Panc1 (cell line): ENCODE measurements at regions not wholly inside any gene's neighbourhood (a gene's known extent, or its start where the extent isn't known, plus 50 kb on each side); places are given as distances from the start of the nearest gene placed in this dataset.

Source experiments
- ATAC-seq: fragments of 200-7000 bp; cut with Tn5 transposase; 2 replicates; pipeline ENCODE4 v1.9.1; 2020; ENCODE audit warnings: mild to moderate bottlenecking, moderate library complexity
- BruUV-seq: library from RNA; stranded (reverse); fragments of 400-500 nt; replicated peaks from 2 replicates; lab custom pipeline; 2021; lab: Mats Ljungman, UMichigan
- CTCF ChIA-PET: fragments of 300-600 bp; sonication (Branson Sonifier 250); formaldehyde crosslinking; loops from one replicate; lab custom pipeline; 2022; ENCODE audit warnings: antibody characterized with exemption; lab: Charles Lee
- POLR2A ChIA-PET: fragments of 300-600 bp; sonication (Branson Sonifier 250); formaldehyde crosslinking; loops from one replicate; lab custom pipeline; 2022; ENCODE audit warnings: antibody characterized with exemption; lab: Charles Lee
- DNase-seq: peaks from one replicate; pipeline ENCODE4 v3.0.0-alpha.2; 2010; ENCODE audit warnings: low read depth, low spot score
- H3K27ac ChIP-seq: 2 replicates; pipeline ENCODE4 v1.5.1; 2011; ENCODE audit warnings: mild to moderate bottlenecking, low read length, inconsistent platforms
- H3K27me3 ChIP-seq: fragments of 200-500 bp; sonication (Bioruptor generic); 2 replicates; pipeline ENCODE4 v1.6.0; 2014; ENCODE audit warnings: low read length, inconsistent platforms; ENCODE audit not compliant: control insufficient read depth, insufficient read depth
- H3K36me3 ChIP-seq: fragments of 200-500 bp; sonication (Bioruptor generic); 2 replicates; pipeline ENCODE4 v1.5.1; 2014; ENCODE audit warnings: inconsistent platforms, mild to moderate bottlenecking, low read length, moderate library complexity; ENCODE audit not compliant: control insufficient read depth, insufficient read depth
- H3K4me1 ChIP-seq: 2 replicates; pipeline ENCODE4 v1.5.1; 2011; ENCODE audit warnings: inconsistent platforms, mild to moderate bottlenecking, low read length, moderate library complexity; ENCODE audit not compliant: control insufficient read depth, insufficient read depth
- H3K4me3 ChIP-seq, 2 experiments: 2 replicates each; pipeline ENCODE4 v1.5.1; 2011 to 2012; ENCODE audit warnings: low read depth in 2 of 2, low read length in 2 of 2, mild to moderate bottlenecking in 2 of 2, inconsistent platforms in 1 of 2, moderate library complexity in 1 of 2
- H3K9me3 ChIP-seq: fragments of 200-500 bp; sonication (Bioruptor generic); 2 replicates; pipeline ENCODE4 v1.5.1; 2014; ENCODE audit warnings: low read depth, mild to moderate bottlenecking, inconsistent platforms, low read length, moderate library complexity; ENCODE audit not compliant: control insufficient read depth, insufficient read depth
- POLR2AphosphoS5 ChIP-seq: IDR thresholded peaks from 2 replicates; pipeline ENCODE4 v1.6.1; 2012; ENCODE audit warnings: mild to moderate bottlenecking, low read depth, low read length, moderate library complexity
- SIN3A ChIP-seq: IDR thresholded peaks from 2 replicates; pipeline ENCODE4 v1.6.1; 2012; ENCODE audit warnings: low read depth, mild to moderate bottlenecking, low read length, moderate library complexity, borderline replicate concordance; ENCODE audit not compliant: insufficient read depth
- TCF7L2 ChIP-seq: IDR thresholded peaks from 2 replicates; pipeline ENCODE4 v1.6.1; 2011; ENCODE audit warnings: mild to moderate bottlenecking, low read depth, low read length, inconsistent platforms
- in situ Hi-C: cut with HindIII; loops from 2 replicates; pipeline ENCODE4 v1.10.0; 2016; ENCODE audit warnings: low sequenced_read_pairs, low pct_unique_long_range_greater_than_20kb
- intact Hi-C: fragments of 100-400 bp; cut with micrococcal nuclease; formaldehyde crosslinking; loops from one replicate; pipeline ENCODE4 v1.10.0; 2022; ENCODE audit not compliant: unreplicated experiment
- TF ChIP-seq, protein P1 (sequence below), 2 experiments: IDR thresholded peaks; 2 replicates each; pipeline ENCODE4 v1.6.1; 2011 to 2012; ENCODE audit warnings: low read depth in 2 of 2, control low read depth in 1 of 2, low read length in 1 of 2, mild to moderate bottlenecking in 1 of 2, moderate library complexity in 1 of 2; ENCODE audit not compliant: insufficient read depth in 1 of 2
- TF ChIP-seq, protein P2 (sequence below): fragments of 450-650 bp; IDR thresholded peaks from 2 replicates; pipeline ENCODE4 v1.5.1; 2017; ENCODE audit warnings: mild to moderate bottlenecking

DNA sequence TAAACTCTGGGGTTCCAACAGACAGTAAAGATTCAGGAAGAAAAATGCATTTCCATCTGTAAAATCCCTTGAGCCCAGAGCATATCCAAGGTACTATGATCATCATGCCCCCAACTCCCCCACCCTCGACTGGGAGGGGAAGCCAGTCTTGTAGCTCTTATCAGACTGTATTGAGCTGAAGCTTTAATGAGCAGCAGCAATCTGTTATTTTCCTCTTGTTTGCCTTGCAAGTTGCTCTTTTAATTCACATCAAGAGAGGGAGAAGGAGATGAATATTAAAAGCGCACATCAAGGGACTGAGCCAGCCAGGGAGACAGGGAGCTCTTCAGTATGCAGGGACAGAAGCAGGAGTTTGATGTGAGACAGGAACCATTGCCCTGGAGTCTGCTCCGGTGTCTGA, 52.5 kb upstream of the KCNA3 start:
- CTCF ChIA-PET: no interaction called here

DNA sequence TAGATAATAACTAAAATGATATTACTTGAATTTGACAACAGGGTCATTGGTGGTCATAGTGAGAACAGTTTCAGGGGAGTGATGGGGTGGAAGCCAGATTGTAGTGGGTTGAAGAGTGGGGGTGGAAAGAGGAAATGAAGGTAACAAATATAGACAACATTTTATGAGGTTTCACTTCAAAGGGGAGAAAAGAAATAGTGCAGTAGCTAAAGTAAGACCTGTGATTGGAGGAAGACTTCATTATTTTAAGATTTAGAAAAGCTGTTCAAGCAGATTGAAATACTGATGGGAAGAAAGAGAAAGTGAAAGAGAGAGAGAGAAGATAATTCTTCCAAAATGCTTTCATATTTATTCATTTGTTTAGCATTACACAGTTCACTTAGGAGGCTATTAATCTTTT, 52.0 kb upstream of the KCNA3 start:
- intact Hi-C loops: no loop called here
- ATAC-seq (no peak), DNase-seq (no peak)
- POLR2A ChIA-PET: no interaction called here
- TF ChIP-seq TCF7L2 (no peak), SIN3A (no peak), POLR2AphosphoS5 (no peak)
- TF ChIP-seq, protein P1, sequence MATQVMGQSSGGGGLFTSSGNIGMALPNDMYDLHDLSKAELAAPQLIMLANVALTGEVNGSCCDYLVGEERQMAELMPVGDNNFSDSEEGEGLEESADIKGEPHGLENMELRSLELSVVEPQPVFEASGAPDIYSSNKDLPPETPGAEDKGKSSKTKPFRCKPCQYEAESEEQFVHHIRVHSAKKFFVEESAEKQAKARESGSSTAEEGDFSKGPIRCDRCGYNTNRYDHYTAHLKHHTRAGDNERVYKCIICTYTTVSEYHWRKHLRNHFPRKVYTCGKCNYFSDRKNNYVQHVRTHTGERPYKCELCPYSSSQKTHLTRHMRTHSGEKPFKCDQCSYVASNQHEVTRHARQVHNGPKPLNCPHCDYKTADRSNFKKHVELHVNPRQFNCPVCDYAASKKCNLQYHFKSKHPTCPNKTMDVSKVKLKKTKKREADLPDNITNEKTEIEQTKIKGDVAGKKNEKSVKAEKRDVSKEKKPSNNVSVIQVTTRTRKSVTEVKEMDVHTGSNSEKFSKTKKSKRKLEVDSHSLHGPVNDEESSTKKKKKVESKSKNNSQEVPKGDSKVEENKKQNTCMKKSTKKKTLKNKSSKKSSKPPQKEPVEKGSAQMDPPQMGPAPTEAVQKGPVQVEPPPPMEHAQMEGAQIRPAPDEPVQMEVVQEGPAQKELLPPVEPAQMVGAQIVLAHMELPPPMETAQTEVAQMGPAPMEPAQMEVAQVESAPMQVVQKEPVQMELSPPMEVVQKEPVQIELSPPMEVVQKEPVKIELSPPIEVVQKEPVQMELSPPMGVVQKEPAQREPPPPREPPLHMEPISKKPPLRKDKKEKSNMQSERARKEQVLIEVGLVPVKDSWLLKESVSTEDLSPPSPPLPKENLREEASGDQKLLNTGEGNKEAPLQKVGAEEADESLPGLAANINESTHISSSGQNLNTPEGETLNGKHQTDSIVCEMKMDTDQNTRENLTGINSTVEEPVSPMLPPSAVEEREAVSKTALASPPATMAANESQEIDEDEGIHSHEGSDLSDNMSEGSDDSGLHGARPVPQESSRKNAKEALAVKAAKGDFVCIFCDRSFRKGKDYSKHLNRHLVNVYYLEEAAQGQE (IDR thresholded peaks at IDR 0.05; ENCODE audit: insufficient read depth in 1 of 2, low read depth in 2 of 2, low read length in 1 of 2): no peak
- TF ChIP-seq, protein P2, sequence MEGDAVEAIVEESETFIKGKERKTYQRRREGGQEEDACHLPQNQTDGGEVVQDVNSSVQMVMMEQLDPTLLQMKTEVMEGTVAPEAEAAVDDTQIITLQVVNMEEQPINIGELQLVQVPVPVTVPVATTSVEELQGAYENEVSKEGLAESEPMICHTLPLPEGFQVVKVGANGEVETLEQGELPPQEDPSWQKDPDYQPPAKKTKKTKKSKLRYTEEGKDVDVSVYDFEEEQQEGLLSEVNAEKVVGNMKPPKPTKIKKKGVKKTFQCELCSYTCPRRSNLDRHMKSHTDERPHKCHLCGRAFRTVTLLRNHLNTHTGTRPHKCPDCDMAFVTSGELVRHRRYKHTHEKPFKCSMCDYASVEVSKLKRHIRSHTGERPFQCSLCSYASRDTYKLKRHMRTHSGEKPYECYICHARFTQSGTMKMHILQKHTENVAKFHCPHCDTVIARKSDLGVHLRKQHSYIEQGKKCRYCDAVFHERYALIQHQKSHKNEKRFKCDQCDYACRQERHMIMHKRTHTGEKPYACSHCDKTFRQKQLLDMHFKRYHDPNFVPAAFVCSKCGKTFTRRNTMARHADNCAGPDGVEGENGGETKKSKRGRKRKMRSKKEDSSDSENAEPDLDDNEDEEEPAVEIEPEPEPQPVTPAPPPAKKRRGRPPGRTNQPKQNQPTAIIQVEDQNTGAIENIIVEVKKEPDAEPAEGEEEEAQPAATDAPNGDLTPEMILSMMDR: no peak
- Histone ChIP-seq H3K4me1 (no peaks in the 10 kb centered on the region), H3K9me3 (no peaks in the 10 kb centered on the region), H3K4me3 (no peak overlapping the region), H3K27ac (no peak overlapping the region), H3K27me3 (peaks cover 3% of the 10 kb centered on the region; the same call in 1 of the 2 replicates), H3K36me3 (no peaks in the 10 kb centered on the region)
- in situ Hi-C loops: no loop called here
- CTCF ChIA-PET: no interaction called here
- no TSS peak for BruUV-seq

More for the DNA sequence above, 52.5 kb upstream of the KCNA3 start:
- in situ Hi-C loops: no loop called here
- BruUV-seq: no TSS peak
- H3K4me3 ChIP-seq: no peak overlapping the region
- DNase-seq (no peak), ATAC-seq (no peak)
- POLR2A ChIA-PET: no interaction called here
- no peaks in the 10 kb centered on the region for H3K36me3 ChIP-seq
- no peak for TF ChIP-seq SIN3A
- TF ChIP-seq, protein P2: no peak
- no peak for TF ChIP-seq TCF7L2
- no peak for TF ChIP-seq POLR2AphosphoS5
- TF ChIP-seq, protein P1 (IDR thresholded peaks at IDR 0.05; ENCODE audit: insufficient read depth in 1 of 2, low read depth in 2 of 2, low read length in 1 of 2): no peak
- no peaks in the 10 kb centered on the region for H3K4me1 ChIP-seq
- peaks cover 4% of the 10 kb centered on the region; the same call in 1 of the 2 replicates for H3K27me3 ChIP-seq
- intact Hi-C loops: no loop called here
- H3K27ac ChIP-seq: no peak overlapping the region
- no peaks in the 10 kb centered on the region for H3K9me3 ChIP-seq
